SK-N-SH (cell line): ENCODE measurements at regions not wholly inside any gene's neighbourhood (a gene's known extent, or its start where the extent isn't known, plus 50 kb on each side); places are given as distances from the start of the nearest gene placed in this dataset.
"Not testable (repeated sequence)": the region's sequence is repeated elsewhere in the genome, so short reads cannot be mapped to it uniquely, and the experiment has no call there.

ENCODE experiments used
- CTCF ChIA-PET: fragments of 300-600, 350-600 bp; formaldehyde crosslinking; extraction: SDS; loops from one replicate; lab custom pipeline; 2021; lab: Yijun Ruan, JAX
- POLR2A ChIA-PET: fragments of 350-600 bp; sonication (Branson Sonifier 250); formaldehyde crosslinking; extraction: SDS; loops from one replicate; lab custom pipeline; 2020; ENCODE audit warnings: antibody characterized with exemption, inconsistent platforms; lab: Yijun Ruan, JAX
- DNase-seq: peaks from one replicate; pipeline ENCODE4 v3.0.0; 2012
- H2AFZ ChIP-seq: fragments of 200-600 bp; sonication (generic); 2 replicates; pipeline ENCODE4 v1.8.1; 2016; ENCODE audit warnings: antibody characterized with exemption, mild to moderate bottlenecking, low read depth
- H3F3A ChIP-seq: fragments of 200-600 bp; sonication (generic); replicated peaks from 2 replicates; pipeline ENCODE3; 2016; ENCODE audit warnings: antibody characterized with exemption, mild to moderate bottlenecking; ENCODE audit not compliant: insufficient read depth
- H3K27ac ChIP-seq, 2 experiments: fragments of 200-500 bp in 1 of 2; fragments of 200-600 bp in 1 of 2; sonication (Bioruptor generic) in 1 of 2; sonication (generic), shearing (Covaris generic) in 1 of 2; 2 replicates each; pipeline versions ENCODE4 v1.5.1 to v1.6.1; 2014 to 2016; ENCODE audit warnings: low read depth in 2 of 2, inconsistent platforms in 1 of 2, low read length in 1 of 2, mild to moderate bottlenecking in 1 of 2, mixed read lengths in 1 of 2
- H3K27me3 ChIP-seq: fragments of 200-600 bp; sonication (generic), shearing (Covaris generic); 2 replicates; pipeline ENCODE4 v1.6.1; 2016; ENCODE audit warnings: mixed run types; ENCODE audit not compliant: insufficient read depth
- H3K36me3 ChIP-seq, 2 experiments: fragments of 200-500 bp in 1 of 2; fragments of 200-600 bp in 1 of 2; sonication (Bioruptor generic) in 1 of 2; sonication (generic) in 1 of 2; replicated peaks in 1 of 2; 2 replicates each; pipeline versions ENCODE3 to v1.5.1; 2014 to 2016; ENCODE audit warnings: low read length in 1 of 2, mild to moderate bottlenecking in 1 of 2; ENCODE audit not compliant: insufficient read depth in 2 of 2, control insufficient read depth in 1 of 2
- H3K4me1 ChIP-seq, 2 experiments: fragments of 200-500 bp in 1 of 2; fragments of 200-600 bp in 1 of 2; sonication (Bioruptor generic) in 1 of 2; sonication (generic), shearing (Covaris generic) in 1 of 2; 2 replicates each; pipeline versions ENCODE4 v1.5.1 to v1.6.1; 2014 to 2016; ENCODE audit warnings: low read depth in 1 of 2, low read length in 1 of 2, mixed run types in 1 of 2; ENCODE audit not compliant: insufficient read depth in 2 of 2, control insufficient read depth in 1 of 2
- H3K4me2 ChIP-seq: fragments of 200-600 bp; sonication (generic), shearing (Covaris generic); 2 replicates; pipeline ENCODE4 v1.6.1; 2017; ENCODE audit warnings: mixed run types
- H3K4me3 ChIP-seq, 2 experiments: fragments of 200-500 bp in 1 of 2; fragments of 200-600 bp in 1 of 2; sonication (Bioruptor generic) in 1 of 2; sonication (generic), shearing (Covaris generic) in 1 of 2; 2 replicates each; pipeline versions ENCODE4 v1.5.1 to v1.8.1; 2014 to 2016; ENCODE audit warnings: low read depth in 2 of 2, inconsistent platforms in 1 of 2, low read length in 1 of 2, mild to moderate bottlenecking in 1 of 2, mixed read lengths in 1 of 2, moderate library complexity in 1 of 2
- H3K79me2 ChIP-seq: fragments of 200-600 bp; sonication (generic); 2 replicates; pipeline ENCODE4 v1.8.1; 2017; ENCODE audit warnings: mild to moderate bottlenecking; ENCODE audit not compliant: insufficient read depth
- H3K9ac ChIP-seq: fragments of 200-600 bp; sonication (generic); 2 replicates; pipeline ENCODE4 v1.6.1; 2017; ENCODE audit warnings: mixed run types
- H3K9me2 ChIP-seq: fragments of 200-600 bp; sonication (generic); 2 replicates; pipeline ENCODE4 v1.6.1; 2017; ENCODE audit warnings: mixed run types
- H3K9me3 ChIP-seq: fragments of 200-600 bp; sonication (generic); 2 replicates; pipeline ENCODE4 v1.6.1; 2017; ENCODE audit warnings: mixed run types, mild to moderate bottlenecking, moderate library complexity
- H4K20me1 ChIP-seq: fragments of 200-600 bp; sonication (generic); 2 replicates; pipeline ENCODE4 v1.6.1; 2017; ENCODE audit warnings: mild to moderate bottlenecking, mixed run types; ENCODE audit not compliant: insufficient read depth
- CHD2 ChIP-seq: fragments of 150-350 bp; IDR thresholded peaks from 2 replicates; pipeline ENCODE4 v1.6.1; 2018; ENCODE audit warnings: low read length; ENCODE audit not compliant: partially characterized antibody
- ELF1 ChIP-seq: IDR thresholded peaks from 2 replicates; pipeline ENCODE4 v1.4.0; 2012
- EP300 ChIP-seq, 2 experiments: IDR thresholded peaks; 2 replicates each; pipeline versions ENCODE4 v1.4.0 to v1.6.1; 2012; ENCODE audit warnings: borderline replicate concordance in 1 of 2, low read depth in 1 of 2, low read length in 1 of 2
- GABPA ChIP-seq: IDR thresholded peaks from 2 replicates; pipeline ENCODE4 v1.4.0; 2012; ENCODE audit warnings: low read depth, mild to moderate bottlenecking
- IRF3 ChIP-seq: fragments of 150-350 bp; IDR thresholded peaks from 2 replicates; pipeline ENCODE4 v1.6.1; 2016; ENCODE audit warnings: mild to moderate bottlenecking, low read depth, low read length
- JUND ChIP-seq: IDR thresholded peaks from 2 replicates; pipeline ENCODE4 v1.4.0; 2012
- MXI1 ChIP-seq: IDR thresholded peaks from 2 replicates; pipeline ENCODE4 v1.6.1; 2012; ENCODE audit warnings: mild to moderate bottlenecking, low read depth, low read length, improper control_type of control experiment
- POLR2AphosphoS5 ChIP-seq: IDR thresholded peaks from 2 replicates; pipeline ENCODE4 v1.6.1; 2012; ENCODE audit warnings: low read depth, low read length
- RCOR1 ChIP-seq: fragments of 150-350 bp; IDR thresholded peaks from 2 replicates; pipeline ENCODE4 v1.6.1; 2017; ENCODE audit warnings: antibody characterized with exemption, low read length
- REST ChIP-seq: IDR thresholded peaks from 2 replicates; pipeline ENCODE4 v1.6.1; 2012; ENCODE audit warnings: mild to moderate bottlenecking, low read depth, low read length, moderate library complexity
- RXRA ChIP-seq: IDR thresholded peaks from 2 replicates; pipeline ENCODE4 v1.4.0; 2012; ENCODE audit warnings: low read depth, mild to moderate bottlenecking, borderline replicate concordance
- SIN3A ChIP-seq: IDR thresholded peaks from 2 replicates; pipeline ENCODE4 v1.6.1; 2012; ENCODE audit warnings: low read depth, mild to moderate bottlenecking, low read length, moderate library complexity, borderline replicate concordance
- TAF1 ChIP-seq: IDR thresholded peaks from 2 replicates; pipeline ENCODE4 v1.6.1; 2012; ENCODE audit warnings: low read depth, mild to moderate bottlenecking, low read length, moderate library complexity, borderline replicate concordance
- TCF12 ChIP-seq: IDR thresholded peaks from 2 replicates; pipeline ENCODE4 v1.4.0; 2012
- TEAD4 ChIP-seq: IDR thresholded peaks from 2 replicates; pipeline ENCODE4 v1.4.0; 2012; ENCODE audit warnings: mild to moderate bottlenecking, borderline replicate concordance; ENCODE audit not compliant: insufficient read depth
- ZBTB33 ChIP-seq: IDR thresholded peaks from 2 replicates; pipeline ENCODE4 v1.4.0; 2012; ENCODE audit warnings: low read depth, borderline replicate concordance
- WGBS: methylation state at CpG from one replicate; pipeline ENCODE4 v1.1.6; 2017; ENCODE audit warnings: low lambda C conversion rate; 5-methylcytosine and 5-hydroxymethylcytosine counted together

DNA sequence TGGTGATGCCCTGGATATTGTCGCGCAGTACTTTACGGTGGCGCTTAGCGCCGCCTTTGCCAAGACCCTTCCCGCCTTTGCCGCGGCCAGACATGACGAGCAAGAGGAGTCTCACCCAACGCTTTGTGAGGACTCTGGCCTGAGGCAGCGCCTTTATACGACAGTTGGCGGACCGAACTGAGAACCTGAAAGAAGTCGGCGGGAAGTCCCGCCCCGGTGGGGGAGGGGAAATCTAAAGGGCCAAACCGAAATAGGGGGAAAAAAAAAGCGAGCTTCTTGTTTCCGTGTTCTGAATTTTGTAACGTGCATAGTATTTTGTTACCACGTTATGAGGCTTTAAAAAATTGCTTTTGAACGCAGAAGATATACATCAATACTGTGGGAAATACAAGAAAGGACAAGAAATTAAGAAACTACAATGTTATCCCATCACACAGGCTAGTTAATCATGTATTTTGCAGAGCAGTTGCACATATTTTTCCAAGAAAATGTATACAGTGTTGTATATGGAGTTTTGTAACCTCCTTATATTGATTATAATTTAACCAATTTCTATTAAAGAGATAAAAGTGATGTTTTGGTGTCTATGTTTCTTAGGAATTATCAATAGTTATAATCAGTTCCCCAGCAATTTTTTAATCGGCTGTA lies 80.6 kb downstream of the OR2B2 start:
- peak; percentile 27 for DNase-seq
- Histone ChIP-seq H3K9ac (peak overlapping the region; percentile 49; the same call in 1 of the 2 replicates), H3K4me2 (peak overlapping the region; percentile 63), H3K79me2 (peaks cover 38% of the 10 kb centered on the region), H3F3A (peaks cover 32% of the 10 kb centered on the region), H3K4me1 (peaks cover 0 to 12% of the 10 kb centered on the region in 2 experiments; a peak in 3 of 4 replicates), H2AFZ (peak overlapping the region; percentile 92), H3K4me3 (peak overlapping the region; percentile 27 to 78; a peak in 3 of 4 replicates), H3K27ac (peak overlapping the region; percentile 75 to 99)
- CTCF ChIA-PET = interaction anchor here (1.3 kb wide), 1 partner anchor 64 kb away, joined by 3 read pairs; no protein-coding TSS in a partner anchor
- H3K9me2 ChIP-seq, H4K20me1 ChIP-seq, H3K36me3 ChIP-seq, H3K9me3 ChIP-seq, H3K27me3 ChIP-seq: not testable (repeated sequence)
- 0 out of 2 replicates have a peak, but pooled peaks have one; percentile 11 for TF ChIP-seq TEAD4
- peak; percentile 46; the same call in 1 of the 2 replicates for TF ChIP-seq IRF3
- peak; percentile 38 for TF ChIP-seq TCF12
- TF ChIP-seq REST = peak; percentile 65
- TF ChIP-seq JUND = peak; percentile 16; the same call in 1 of the 2 replicates
- peak; percentile 56; the same call in 1 of the 2 replicates for TF ChIP-seq RXRA
- TF ChIP-seq EP300 (IDR thresholded peaks at IDR 0.05; ENCODE audit: borderline replicate concordance in 1 of 2, low read depth in 1 of 2, low read length in 1 of 2) = peak; percentile 68 to 86
- TF ChIP-seq ELF1 = 0 out of 2 replicates have a peak, but pooled peaks have one; percentile 36
- peak; percentile 43; the same call in 1 of the 2 replicates for TF ChIP-seq GABPA
- peak; percentile 65 for TF ChIP-seq POLR2AphosphoS5
- TF ChIP-seq SIN3A = peak; percentile 80; the same call in 1 of the 2 replicates
- 0 out of 2 replicates have a peak, but pooled peaks have one; percentile 13 for TF ChIP-seq MXI1
- peak; percentile 42; the same call in 1 of the 2 replicates for TF ChIP-seq RCOR1
- peak; percentile 95 for TF ChIP-seq CHD2
- TF ChIP-seq ZBTB33 = peak; percentile 94
- TF ChIP-seq TAF1 = peak; percentile 73
- POLR2A ChIA-PET = interaction anchor here (1.0 to 11.5 kb wide), 11 partner anchors 21 to 1811 kb away, joined by 3 to 578 read pairs (median 6); a partner anchor contains a TSS
- 7% methylated on average over 21 of the region's 26 CpGs for WGBS
